ENCODE measurements at regions not wholly inside any gene's neighbourhood (a gene's known extent, or its start where the extent isn't known, plus 50 kb on each side); places are given as distances from the start of the nearest gene placed in this dataset.

- TF ChIP-seq POLR2A (IDR thresholded peaks at IDR 0.05) (no peak), CTCF (IDR thresholded peaks at IDR 0.05) (no peak)
Measured at GRCh38 chr4:110365761-110366160, 110.2 kb upstream of the ENPEP start.
